Parathyroid adenoma (tissue), 2 donors: ENCODE measurements at regions not wholly inside any gene's neighbourhood (a gene's known extent, or its start where the extent isn't known, plus 50 kb on each side); places are given as distances from the start of the nearest gene placed in this dataset.
"Not testable (repeated sequence)": the region's sequence is repeated elsewhere in the genome, so short reads cannot be mapped to it uniquely, and the experiment has no call there.

Source experiments
- H2AFZ ChIP-seq: fragments of 300-600 bp; sonication (generic); one replicate; pipeline ENCODE4 v1.7.0; 2017; ENCODE audit warnings: antibody characterized with exemption, mild to moderate bottlenecking
- H3K27ac ChIP-seq: fragments of 300-600 bp; sonication (generic); one replicate; pipeline ENCODE4 v1.7.0; 2017
- H3K27me3 ChIP-seq: fragments of 300-600 bp; sonication (generic); one replicate; pipeline ENCODE4 v1.7.0; 2017; ENCODE audit warnings: low read length; ENCODE audit not compliant: control insufficient read depth, insufficient read depth
- H3K36me3 ChIP-seq: fragments of 300-600 bp; sonication (generic); one replicate; pipeline ENCODE4 v1.7.0; 2017; ENCODE audit warnings: low read length; ENCODE audit not compliant: control insufficient read depth, insufficient read depth
- H3K4me1 ChIP-seq: fragments of 300-600 bp; sonication (generic); one replicate; pipeline ENCODE4 v1.7.0; 2017; ENCODE audit warnings: control low read depth
- H3K4me2 ChIP-seq: fragments of 300-600 bp; sonication (generic); one replicate; pipeline ENCODE4 v1.7.0; 2017; ENCODE audit warnings: low read length
- H3K4me3 ChIP-seq: fragments of 300-600 bp; sonication (generic); one replicate; pipeline ENCODE4 v1.7.0; 2017; ENCODE audit warnings: low read depth, low read length
- H3K79me2 ChIP-seq: fragments of 300-600 bp; sonication (generic); one replicate; pipeline ENCODE4 v1.7.0; 2017; ENCODE audit warnings: control low read depth
- H3K9ac ChIP-seq: fragments of 300-600 bp; sonication (generic); one replicate; pipeline ENCODE4 v1.7.0; 2017; ENCODE audit warnings: mild to moderate bottlenecking
- H3K9me3 ChIP-seq: fragments of 300-600 bp; sonication (generic); one replicate; pipeline ENCODE4 v1.7.0; 2017; ENCODE audit warnings: low read length; ENCODE audit not compliant: control insufficient read depth
- TF ChIP-seq, protein P1 (sequence below): fragments of 300-600 bp; sonication (generic); IDR thresholded peaks from one replicate; pipeline ENCODE4 v1.7.0; 2017; ENCODE audit warnings: antibody characterized with exemption, mild to moderate bottlenecking
- donor health status: primary hyperparathyroidism.

DNA sequence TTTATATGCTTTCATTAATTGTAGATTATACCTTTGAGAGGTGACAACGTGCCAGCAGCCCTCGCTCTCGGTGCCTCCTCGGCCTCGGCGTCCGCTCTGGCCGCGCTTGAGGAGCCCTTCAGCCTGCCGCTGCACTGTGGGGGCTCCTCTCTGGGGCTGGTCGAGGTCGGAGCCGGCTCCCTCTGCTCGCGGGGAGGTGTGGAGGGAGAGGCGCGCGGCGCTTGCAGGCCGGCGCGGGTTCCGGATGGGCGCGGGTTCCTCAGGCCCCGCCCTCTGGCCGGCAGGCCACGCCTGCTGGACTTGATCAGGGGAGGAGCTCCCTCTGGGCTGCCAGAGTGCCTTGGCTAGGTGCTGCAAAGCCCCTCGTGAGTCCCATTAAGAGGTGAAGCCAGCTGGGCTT is 321.1 kb upstream of the PCDH18 start:
- Histone ChIP-seq H3K27me3 (no peaks in the 10 kb centered on the region), H3K79me2 (no peaks in the 10 kb centered on the region), H3K27ac (no peak overlapping the region), H3K9ac (no peak overlapping the region), H3K36me3 (no peaks in the 10 kb centered on the region), H3K9me3 (no peaks in the 10 kb centered on the region), H3K4me1 (no peaks in the 10 kb centered on the region), H3K4me2 (no peak overlapping the region), H3K4me3 (no peak overlapping the region), H2AFZ (no peak overlapping the region)
- TF ChIP-seq, protein P1, sequence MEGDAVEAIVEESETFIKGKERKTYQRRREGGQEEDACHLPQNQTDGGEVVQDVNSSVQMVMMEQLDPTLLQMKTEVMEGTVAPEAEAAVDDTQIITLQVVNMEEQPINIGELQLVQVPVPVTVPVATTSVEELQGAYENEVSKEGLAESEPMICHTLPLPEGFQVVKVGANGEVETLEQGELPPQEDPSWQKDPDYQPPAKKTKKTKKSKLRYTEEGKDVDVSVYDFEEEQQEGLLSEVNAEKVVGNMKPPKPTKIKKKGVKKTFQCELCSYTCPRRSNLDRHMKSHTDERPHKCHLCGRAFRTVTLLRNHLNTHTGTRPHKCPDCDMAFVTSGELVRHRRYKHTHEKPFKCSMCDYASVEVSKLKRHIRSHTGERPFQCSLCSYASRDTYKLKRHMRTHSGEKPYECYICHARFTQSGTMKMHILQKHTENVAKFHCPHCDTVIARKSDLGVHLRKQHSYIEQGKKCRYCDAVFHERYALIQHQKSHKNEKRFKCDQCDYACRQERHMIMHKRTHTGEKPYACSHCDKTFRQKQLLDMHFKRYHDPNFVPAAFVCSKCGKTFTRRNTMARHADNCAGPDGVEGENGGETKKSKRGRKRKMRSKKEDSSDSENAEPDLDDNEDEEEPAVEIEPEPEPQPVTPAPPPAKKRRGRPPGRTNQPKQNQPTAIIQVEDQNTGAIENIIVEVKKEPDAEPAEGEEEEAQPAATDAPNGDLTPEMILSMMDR, result no peak

DNA sequence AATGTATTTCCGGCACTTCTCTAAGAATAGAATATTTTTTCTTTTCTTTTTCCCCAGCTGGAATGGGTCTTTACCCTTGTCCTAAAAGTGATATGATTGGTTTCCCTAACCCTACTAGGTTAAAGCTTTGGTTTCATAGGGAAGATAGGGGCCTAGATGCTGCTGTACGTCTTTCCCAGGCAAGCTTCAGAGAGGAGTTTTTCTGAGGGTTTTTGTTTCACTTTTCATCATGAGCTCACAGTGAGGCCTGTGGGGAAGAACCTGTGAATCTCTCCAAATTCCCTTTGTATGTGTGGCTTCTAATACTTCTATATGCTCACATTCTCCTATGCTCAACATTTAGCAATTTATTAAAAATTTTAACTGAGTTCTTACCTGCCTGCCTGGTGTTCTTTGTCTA is 320.0 kb upstream of the PCDH18 start:
- H3K27ac ChIP-seq, result no peak overlapping the region
- no peaks in the 10 kb centered on the region for H3K27me3 ChIP-seq
- no peak overlapping the region for H2AFZ ChIP-seq
- H3K79me2 ChIP-seq, result no peaks in the 10 kb centered on the region
- no peaks in the 10 kb centered on the region for H3K4me1 ChIP-seq
- no peak overlapping the region for H3K4me3 ChIP-seq
- H3K9ac ChIP-seq, result no peak overlapping the region
- H3K9me3 ChIP-seq, result no peaks in the 10 kb centered on the region
- H3K36me3 ChIP-seq, result no peaks in the 10 kb centered on the region
- no peak overlapping the region for H3K4me2 ChIP-seq
- TF ChIP-seq, protein P1, result no peak

- Histone ChIP-seq H3K27me3 (no peaks in the 10 kb centered on the region), H3K36me3 (no peaks in the 10 kb centered on the region), H3K27ac (no peak overlapping the region), H3K9ac (no peak overlapping the region), H3K4me2 (no peak overlapping the region), H3K4me3 (no peak overlapping the region), H2AFZ (no peak overlapping the region), H3K4me1 (no peaks in the 10 kb centered on the region), H3K79me2 (no peaks in the 10 kb centered on the region), H3K9me3 (no peaks in the 10 kb centered on the region)
- TF ChIP-seq, protein P1, result no peak
Measured at GRCh38 chr4:137851435-137851834, 319.1 kb upstream of the PCDH18 start.

DNA sequence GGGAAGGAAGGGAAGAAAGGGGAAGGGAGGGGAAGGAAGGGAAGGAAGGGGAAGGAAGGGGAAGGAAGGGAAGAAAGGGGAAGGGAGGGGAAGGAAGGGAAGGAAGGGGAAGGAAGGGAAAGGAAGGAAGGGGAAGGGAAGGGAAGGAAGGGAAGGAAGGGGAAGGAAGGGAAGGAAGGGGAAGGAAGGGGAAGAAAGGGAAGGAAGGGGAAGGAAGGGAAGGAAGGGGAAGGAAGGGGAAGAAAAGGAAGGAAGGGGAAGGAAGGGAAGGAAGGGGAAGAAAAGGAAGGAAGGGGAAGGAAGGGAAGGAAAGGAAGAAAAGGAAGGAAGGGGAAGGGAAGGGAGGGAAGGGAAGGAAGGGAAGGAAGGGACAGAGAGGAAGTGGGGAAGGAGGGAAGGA is 295.7 kb upstream of the PCDH18 start:
- H3K27me3 ChIP-seq, H2AFZ ChIP-seq, H3K36me3 ChIP-seq, H3K79me2 ChIP-seq, H3K9me3 ChIP-seq, H3K27ac ChIP-seq, H3K4me1 ChIP-seq, H3K4me3 ChIP-seq, H3K9ac ChIP-seq, H3K4me2 ChIP-seq: not testable (repeated sequence)

- no peak overlapping the region for H3K4me3 ChIP-seq
- no peak overlapping the region for H3K4me2 ChIP-seq
Measured at GRCh38 chr4:137825505-137825904, 293.2 kb upstream of the PCDH18 start.

More at GRCh38 chr4:137825505-137825904, 293.2 kb upstream of the PCDH18 start:
- H3K9ac ChIP-seq, result no peak overlapping the region
- H3K27ac ChIP-seq, result no peak overlapping the region
- H3K4me1 ChIP-seq, result no peaks in the 10 kb centered on the region
- H3K36me3 ChIP-seq, result no peaks in the 10 kb centered on the region
- no peaks in the 10 kb centered on the region for H3K27me3 ChIP-seq
- H2AFZ ChIP-seq, result no peak overlapping the region
- no peaks in the 10 kb centered on the region for H3K9me3 ChIP-seq
- TF ChIP-seq, protein P1, result no peak
- no peaks in the 10 kb centered on the region for H3K79me2 ChIP-seq
